LNCAP (cell line): ENCODE measurements at regions not wholly inside any gene's neighbourhood (a gene's known extent, or its start where the extent isn't known, plus 50 kb on each side); places are given as distances from the start of the nearest gene placed in this dataset.

Experiments
- TF ChIP-seq, protein P1 (sequence below): fragments of 450-650 bp; IDR thresholded peaks from 2 replicates; pipeline ENCODE4 v1.5.1; 2017; ENCODE audit warnings: mild to moderate bottlenecking

DNA sequence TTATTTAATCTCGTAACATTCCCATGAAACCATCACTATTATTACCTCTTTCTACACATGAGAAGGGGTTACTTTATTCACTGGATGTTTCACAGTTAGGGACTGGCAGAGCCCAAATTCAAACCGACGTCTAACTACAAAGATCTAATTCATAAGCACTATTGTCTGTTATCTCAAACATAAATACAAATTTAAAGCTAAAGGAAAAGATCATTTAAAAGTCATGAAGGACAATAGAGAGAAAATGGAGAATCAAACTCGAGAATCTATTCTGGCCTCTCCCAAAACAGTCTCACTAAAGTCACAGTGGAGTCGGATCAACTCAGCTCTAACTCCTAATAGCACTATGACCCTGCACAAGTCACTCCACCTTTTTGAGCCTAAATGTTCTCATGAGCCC lies 287.7 kb downstream of the ZIC4 start:
- TF ChIP-seq, protein P1, sequence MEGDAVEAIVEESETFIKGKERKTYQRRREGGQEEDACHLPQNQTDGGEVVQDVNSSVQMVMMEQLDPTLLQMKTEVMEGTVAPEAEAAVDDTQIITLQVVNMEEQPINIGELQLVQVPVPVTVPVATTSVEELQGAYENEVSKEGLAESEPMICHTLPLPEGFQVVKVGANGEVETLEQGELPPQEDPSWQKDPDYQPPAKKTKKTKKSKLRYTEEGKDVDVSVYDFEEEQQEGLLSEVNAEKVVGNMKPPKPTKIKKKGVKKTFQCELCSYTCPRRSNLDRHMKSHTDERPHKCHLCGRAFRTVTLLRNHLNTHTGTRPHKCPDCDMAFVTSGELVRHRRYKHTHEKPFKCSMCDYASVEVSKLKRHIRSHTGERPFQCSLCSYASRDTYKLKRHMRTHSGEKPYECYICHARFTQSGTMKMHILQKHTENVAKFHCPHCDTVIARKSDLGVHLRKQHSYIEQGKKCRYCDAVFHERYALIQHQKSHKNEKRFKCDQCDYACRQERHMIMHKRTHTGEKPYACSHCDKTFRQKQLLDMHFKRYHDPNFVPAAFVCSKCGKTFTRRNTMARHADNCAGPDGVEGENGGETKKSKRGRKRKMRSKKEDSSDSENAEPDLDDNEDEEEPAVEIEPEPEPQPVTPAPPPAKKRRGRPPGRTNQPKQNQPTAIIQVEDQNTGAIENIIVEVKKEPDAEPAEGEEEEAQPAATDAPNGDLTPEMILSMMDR, result no peak

DNA sequence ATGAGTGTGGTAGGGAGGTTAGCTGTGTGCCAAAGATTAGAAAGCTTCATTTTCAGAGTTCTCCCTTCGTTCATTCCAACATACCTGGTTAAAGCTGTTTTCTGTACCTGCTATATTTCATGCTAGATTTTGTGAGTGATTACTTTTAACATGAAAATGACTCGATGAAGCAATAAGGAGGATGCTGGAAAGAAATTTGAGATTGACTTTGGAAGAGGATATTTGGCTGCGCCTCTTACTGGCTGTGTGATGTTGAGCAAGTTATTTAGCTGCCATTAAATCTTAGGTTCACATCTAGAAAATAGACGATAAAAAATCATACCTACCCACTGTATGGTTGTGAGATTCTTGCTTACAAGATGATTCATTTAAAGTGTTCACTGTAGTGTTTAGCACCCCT lies 288.7 kb downstream of the ZIC4 start:
- TF ChIP-seq, protein P1, result no peak

DNA sequence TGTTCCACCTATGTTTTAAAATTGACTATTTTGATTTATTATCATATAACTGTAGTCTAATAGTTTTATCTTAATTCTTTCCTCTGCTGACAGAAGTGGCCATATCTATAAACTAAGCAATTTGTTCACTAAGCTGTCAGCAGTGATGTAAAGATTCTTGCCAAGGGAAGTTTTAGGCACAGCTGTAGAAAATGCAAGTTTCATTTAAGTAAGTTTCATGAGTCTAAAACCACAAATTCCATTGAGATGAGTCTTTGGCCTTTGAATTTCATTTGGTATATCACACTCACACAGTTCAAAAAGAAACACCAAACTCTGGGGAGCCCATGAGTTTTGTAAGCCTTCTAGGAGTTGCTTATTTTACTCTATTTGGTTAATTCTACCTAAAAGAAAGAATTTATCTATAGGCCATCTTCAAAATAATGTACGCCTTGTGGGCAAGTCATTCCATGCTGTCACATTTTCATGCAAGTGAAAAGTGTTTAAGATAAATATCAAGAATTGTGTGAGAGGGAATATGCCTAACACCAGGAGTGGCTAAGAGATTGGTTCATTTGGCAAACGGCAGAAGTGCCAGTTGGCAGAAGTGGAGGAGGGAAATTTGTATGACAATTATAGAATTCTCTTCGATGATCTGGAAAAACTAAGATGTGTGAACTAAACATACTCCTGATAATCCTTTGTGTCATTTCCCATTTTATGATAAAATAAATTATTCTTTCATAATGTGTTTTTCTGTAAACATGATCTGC lies 292.9 kb downstream of the ZIC4 start:
- TF ChIP-seq, protein P1, result no peak

DNA sequence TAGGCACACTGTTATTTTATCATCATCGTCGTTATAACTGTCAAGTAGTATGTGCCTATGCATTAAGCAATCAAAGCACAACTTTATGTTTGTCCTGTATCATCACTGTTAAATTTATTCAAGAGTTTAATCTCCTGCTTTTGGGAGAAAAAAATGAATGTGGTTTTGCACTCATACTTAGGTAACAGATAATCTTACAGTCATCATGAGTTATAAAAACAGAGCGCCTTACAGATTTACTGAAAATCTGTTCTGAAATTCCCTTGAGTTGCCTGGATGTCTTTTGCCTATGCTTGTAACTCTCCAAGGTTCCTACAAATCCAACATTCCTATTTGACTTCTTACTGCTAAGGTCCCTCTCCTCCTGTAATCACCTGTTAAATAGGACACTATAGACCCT lies 307.3 kb downstream of the ZIC4 start:
- TF ChIP-seq, protein P1, result no peak

DNA sequence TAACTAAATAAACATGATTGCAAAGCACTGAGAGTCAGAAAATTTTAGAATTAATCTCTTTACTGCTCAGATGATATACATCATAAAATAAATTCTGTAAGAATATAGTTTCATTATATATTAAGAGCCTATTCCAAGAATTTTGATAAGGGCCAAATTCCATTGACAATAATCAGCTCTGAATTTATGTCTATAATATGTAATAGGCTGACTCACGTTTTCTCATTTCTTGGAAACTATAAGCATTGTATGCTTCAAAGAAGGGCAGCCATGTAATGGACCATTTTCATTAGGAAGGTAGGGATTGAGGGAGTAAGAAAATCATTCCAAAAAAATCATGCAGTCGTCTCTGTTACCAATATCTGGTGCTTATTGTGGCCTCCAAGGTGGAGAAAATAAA lies 315.9 kb downstream of the ZIC4 start:
- TF ChIP-seq, protein P1, result no peak

DNA sequence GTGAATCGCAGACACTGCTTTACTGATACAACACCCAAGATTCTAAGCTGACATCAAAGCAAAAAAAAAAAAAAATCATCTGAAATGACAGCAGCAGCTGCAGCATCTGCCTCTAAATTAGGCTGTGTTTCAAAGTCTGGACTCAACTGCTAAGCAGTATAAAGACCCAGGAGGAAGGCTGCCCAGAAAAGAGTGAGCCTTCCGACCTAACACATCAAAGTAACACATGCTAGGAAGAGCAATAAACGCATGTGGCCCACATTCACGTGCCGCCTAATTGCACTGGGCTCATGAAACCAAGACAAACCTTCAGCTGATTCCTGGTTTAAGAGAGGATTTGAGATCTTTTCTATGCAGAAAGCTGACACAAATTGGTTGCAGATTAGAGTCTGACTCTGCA lies 317.1 kb downstream of the ZIC4 start:
- TF ChIP-seq, protein P1, result no peak

DNA sequence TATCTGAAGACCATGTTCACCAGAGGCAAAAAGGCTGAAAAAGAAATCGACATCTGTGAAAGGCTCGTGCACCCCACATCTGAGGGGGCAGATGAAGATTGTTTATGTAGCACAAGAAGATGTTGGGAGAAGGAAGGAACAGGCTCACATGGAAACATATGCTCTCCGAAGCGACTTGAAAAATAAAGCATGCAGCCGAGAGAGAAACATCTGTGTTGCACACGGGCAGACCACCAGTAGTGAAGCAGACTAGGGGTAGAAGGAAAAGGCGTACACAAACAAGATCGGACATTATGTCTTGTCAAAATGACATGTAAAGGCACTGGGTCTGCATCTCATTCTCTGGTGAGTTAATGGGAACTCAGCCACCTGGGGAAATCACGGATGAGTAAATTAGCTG lies 356.5 kb downstream of the ZIC4 start:
- TF ChIP-seq, protein P1, result no peak

DNA sequence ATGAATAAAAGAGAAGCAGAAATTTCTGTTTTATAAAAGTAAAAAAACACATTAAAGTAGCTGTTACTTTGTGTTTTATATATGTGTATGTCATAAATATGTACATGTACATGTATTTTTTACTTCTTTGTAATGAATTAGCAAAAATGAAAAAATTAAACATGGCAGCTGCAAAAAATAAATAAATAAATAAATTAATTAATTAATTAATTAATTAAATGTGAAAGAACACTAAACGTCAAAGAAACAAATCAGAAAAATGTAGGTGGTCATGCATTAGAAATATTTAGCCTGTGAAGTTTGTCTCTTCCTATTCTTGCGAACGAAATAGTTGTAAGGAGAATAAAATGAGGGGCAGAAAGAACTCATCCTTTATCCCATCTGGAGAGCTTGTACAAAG lies 357.0 kb downstream of the ZIC4 start:
- TF ChIP-seq, protein P1, result no peak
